ENCODE measurements at regions not wholly inside any gene's neighbourhood (a gene's known extent, or its start where the extent isn't known, plus 50 kb on each side); places are given as distances from the start of the nearest gene placed in this dataset.
"Not testable (repeated sequence)": the region's sequence is repeated elsewhere in the genome, so short reads cannot be mapped to it uniquely, and the experiment has no call there.

- Histone ChIP-seq H3K4me3 (ENCODE audit: low read length) (no peak overlapping the region), H3K4me1 (ENCODE audit: control insufficient read depth, insufficient read depth, low read length) (no peaks in the 10 kb centered on the region), H3K27ac (ENCODE audit: low read length) (no peak overlapping the region), H3K36me3 (ENCODE audit: control insufficient read depth, insufficient read depth, low read length) (no peaks in the 10 kb centered on the region), H3K9me3 (ENCODE audit: control insufficient read depth, low read depth, low read length) (no peaks in the 10 kb centered on the region), H3K27me3 (ENCODE audit: control insufficient read depth, insufficient read depth, low read length) (no peaks in the 10 kb centered on the region)
- DNase-seq: no peak
- no CpG with 5 or more reads among the region's 4 CpGs for WGBS (ENCODE audit: insufficient coverage, low lambda C conversion rate)
These were observed 280.6 kb upstream of the UBE2E3 start for GRCh38 chr2:180699657-180700361.

GRCh38 chr2:180698668-180699067 is 281.7 kb upstream of the UBE2E3 start:
- no peak for DNase-seq
- H3K36me3 ChIP-seq (ENCODE audit: control insufficient read depth, insufficient read depth, low read length): no peaks in the 10 kb centered on the region
- no peaks in the 10 kb centered on the region for H3K4me1 ChIP-seq (ENCODE audit: control insufficient read depth, insufficient read depth, low read length)
- H3K27me3 ChIP-seq (ENCODE audit: control insufficient read depth, insufficient read depth, low read length): no peaks in the 10 kb centered on the region
- WGBS (ENCODE audit: insufficient coverage, low lambda C conversion rate): no CpG with 5 or more reads among the region's 3 CpGs
- no peak overlapping the region for H3K27ac ChIP-seq (ENCODE audit: low read length)
- no peaks in the 10 kb centered on the region for H3K9me3 ChIP-seq (ENCODE audit: control insufficient read depth, low read depth, low read length)
- no peak overlapping the region for H3K4me3 ChIP-seq (ENCODE audit: low read length)

DNA sequence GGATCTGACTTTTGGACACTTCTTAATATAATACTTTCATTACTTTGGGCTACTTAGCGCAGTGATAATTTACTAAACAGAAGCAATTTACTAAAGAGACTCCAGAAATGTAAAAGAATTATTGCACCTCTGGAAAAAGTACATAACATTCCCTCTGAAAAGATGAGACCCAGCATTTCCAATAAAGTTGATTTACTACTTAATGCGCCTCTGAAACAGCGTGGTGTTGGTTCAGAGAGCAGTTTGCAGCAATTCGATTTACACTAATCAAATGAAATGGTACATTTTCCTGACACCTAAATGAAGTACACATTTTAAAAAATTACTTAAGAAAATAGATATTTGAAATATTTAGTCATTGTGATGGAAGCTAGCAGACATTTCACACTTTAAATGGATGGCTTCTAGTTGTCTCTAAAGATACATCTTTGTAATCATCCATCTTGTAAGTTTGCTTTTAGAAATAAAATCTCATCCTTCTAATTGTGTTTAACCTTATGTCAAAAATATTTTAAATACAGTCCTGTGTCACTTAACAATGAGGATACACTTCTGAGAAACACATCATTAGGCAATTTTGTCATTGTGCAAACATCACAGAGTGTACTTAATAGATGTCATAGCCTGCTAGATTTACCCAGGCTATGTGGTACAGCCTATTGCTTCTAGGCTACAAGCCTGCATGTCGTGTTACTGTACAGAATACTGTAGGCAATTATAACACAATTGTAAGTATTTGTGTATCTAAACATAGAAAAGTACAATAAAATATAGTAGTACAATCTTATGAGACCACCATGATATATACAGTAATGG is 284.6 kb upstream of the UBE2E3 start:
- Histone ChIP-seq H3K27ac (ENCODE audit: low read length) (no peak overlapping the region), H3K9me3 (ENCODE audit: control insufficient read depth, low read depth, low read length) (peaks cover 2% of the 10 kb centered on the region), H3K4me1 (ENCODE audit: control insufficient read depth, insufficient read depth, low read length) (no peaks in the 10 kb centered on the region), H3K27me3 (ENCODE audit: control insufficient read depth, insufficient read depth, low read length) (no peaks in the 10 kb centered on the region), H3K36me3 (ENCODE audit: control insufficient read depth, insufficient read depth, low read length) (no peaks in the 10 kb centered on the region), H3K4me3 (ENCODE audit: low read length) (no peak overlapping the region)
- DNase-seq: no peak
- WGBS (ENCODE audit: insufficient coverage, low lambda C conversion rate): 50% methylated on average over 2 of the region's 5 CpGs

DNA sequence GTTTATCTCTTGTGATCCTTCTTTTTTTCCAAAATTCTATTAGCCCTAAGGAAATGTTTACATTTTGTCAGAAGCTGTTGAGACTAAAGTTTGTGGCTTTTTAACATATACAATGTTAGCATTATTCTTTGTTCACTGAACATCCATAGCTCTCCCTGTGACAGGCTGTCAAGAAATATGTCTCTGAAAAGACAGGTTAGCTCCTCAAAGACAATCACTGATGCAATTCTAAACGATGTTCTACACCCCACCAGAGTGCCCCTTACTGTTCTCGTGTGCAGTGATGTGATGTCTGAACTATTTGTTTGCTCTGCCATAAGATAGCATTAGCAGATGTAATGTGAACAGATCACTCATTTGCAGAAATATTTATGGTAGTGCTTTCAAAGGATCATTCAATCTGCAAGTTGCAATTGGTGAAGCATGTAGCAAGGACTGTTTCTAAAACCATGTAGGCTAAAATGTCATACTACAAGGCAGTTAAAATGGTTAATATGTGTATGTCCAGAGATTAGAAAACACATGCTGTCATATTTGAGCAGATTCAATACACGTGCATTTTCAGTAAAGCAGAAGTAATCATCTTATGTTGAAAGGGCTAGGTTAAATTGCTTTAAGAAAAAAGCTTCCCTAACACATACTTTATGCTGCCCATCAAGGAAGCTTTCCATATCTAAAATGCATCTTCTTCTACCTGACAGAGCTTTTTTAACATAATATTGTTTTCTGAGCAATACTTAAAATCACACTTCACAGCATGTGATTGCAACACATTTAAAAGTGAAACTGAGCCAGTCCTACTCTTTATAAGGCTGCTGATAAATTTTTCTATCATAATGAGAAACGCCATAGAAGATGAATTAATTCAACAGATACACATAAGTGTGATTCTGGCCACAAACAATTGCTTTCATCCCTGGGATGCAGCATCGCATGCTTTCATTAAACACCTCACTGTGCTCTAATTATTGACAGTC is 285.7 kb upstream of the UBE2E3 start:
- no CpG with 5 or more reads among the region's 5 CpGs for WGBS (ENCODE audit: insufficient coverage, low lambda C conversion rate)
- H3K27me3 ChIP-seq (ENCODE audit: control insufficient read depth, insufficient read depth, low read length): no peaks in the 10 kb centered on the region

GRCh38 chr2:180692322-180692721 is 288.1 kb upstream of the UBE2E3 start:
- no CpG with 5 or more reads among the region's 7 CpGs for WGBS (ENCODE audit: insufficient coverage, low lambda C conversion rate)
- no peak for DNase-seq
- Histone ChIP-seq H3K4me1 (ENCODE audit: control insufficient read depth, insufficient read depth, low read length) (no peaks in the 10 kb centered on the region), H3K36me3 (ENCODE audit: control insufficient read depth, insufficient read depth, low read length) (no peaks in the 10 kb centered on the region), H3K4me3 (ENCODE audit: low read length) (no peak overlapping the region), H3K27ac (ENCODE audit: low read length) (no peak overlapping the region), H3K27me3 (ENCODE audit: control insufficient read depth, insufficient read depth, low read length) (no peaks in the 10 kb centered on the region), H3K9me3 (ENCODE audit: control insufficient read depth, low read depth, low read length) (peaks cover 2% of the 10 kb centered on the region)

More for the DNA sequence above, 285.7 kb upstream of the UBE2E3 start:
- H3K36me3 ChIP-seq (ENCODE audit: control insufficient read depth, insufficient read depth, low read length): no peaks in the 10 kb centered on the region
- H3K27ac ChIP-seq (ENCODE audit: low read length): no peak overlapping the region
- H3K9me3 ChIP-seq (ENCODE audit: control insufficient read depth, low read depth, low read length): peaks cover 2% of the 10 kb centered on the region
- H3K4me1 ChIP-seq (ENCODE audit: control insufficient read depth, insufficient read depth, low read length): no peaks in the 10 kb centered on the region
- H3K4me3 ChIP-seq (ENCODE audit: low read length): no peak overlapping the region
- DNase-seq: no peak

DNA sequence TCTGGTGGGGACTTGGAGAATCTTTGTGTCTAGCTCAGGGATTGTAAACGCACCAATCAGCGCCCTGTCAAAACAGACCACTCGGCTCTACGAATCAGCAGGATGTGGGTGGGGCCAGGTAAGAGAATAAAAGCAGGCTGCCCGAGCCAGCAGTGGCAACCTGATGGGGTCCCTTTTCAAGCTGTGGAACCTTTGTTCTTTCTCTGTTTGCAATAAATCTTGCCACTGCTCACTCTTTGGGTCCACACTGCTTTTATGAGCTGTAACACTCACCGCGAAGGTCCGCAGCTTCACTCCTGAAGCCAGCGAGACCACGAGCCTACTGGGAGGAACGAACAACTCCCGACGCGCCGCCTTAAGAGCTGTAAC is 288.6 kb upstream of the UBE2E3 start:
- WGBS (ENCODE audit: insufficient coverage, low lambda C conversion rate): 100% methylated on average over 1 of the region's 15 CpGs
- not testable (repeated sequence) for H3K27me3 ChIP-seq (ENCODE audit: control insufficient read depth, insufficient read depth, low read length); DNase-seq

DNA sequence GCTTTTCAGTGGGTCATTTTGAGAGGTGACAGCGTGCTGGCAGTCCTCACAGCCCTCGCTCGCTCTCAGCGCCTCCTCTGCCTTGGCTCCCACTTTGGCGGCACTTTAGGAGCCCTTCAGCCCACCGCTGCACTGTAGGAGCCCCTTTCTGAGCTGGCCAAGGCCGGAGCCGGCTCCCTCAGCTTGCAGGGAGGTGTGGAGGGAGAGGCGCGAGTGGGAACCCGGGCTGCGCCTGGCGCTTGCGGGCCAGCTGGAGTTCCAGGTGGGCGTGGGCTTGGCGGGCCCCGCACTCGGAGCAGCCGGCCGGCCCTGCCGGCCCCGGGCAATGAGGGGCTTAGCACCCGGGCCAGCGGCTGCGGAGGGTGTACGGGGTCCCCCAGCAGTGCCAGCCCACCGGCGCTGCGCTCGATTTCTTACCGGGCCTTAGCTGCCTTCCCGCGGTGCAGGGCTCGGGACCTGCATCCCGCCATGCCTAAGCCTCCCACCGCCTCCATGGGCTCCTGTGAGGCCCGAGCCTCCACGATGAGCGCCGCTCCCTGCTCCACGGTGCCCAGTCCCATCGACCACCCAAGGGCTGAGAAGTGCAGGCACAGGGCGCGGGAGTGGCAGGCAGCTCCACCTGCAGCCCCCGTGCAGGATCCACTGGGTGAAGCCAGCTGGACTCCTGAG is 289.1 kb upstream of the UBE2E3 start:
- WGBS (ENCODE audit: insufficient coverage, low lambda C conversion rate): no CpG with 5 or more reads among the region's 45 CpGs
- not testable (repeated sequence) for H3K27ac ChIP-seq (ENCODE audit: low read length); H3K36me3 ChIP-seq (ENCODE audit: control insufficient read depth, insufficient read depth, low read length); H3K27me3 ChIP-seq (ENCODE audit: control insufficient read depth, insufficient read depth, low read length); H3K4me3 ChIP-seq (ENCODE audit: low read length); DNase-seq; H3K4me1 ChIP-seq (ENCODE audit: control insufficient read depth, insufficient read depth, low read length); H3K9me3 ChIP-seq (ENCODE audit: control insufficient read depth, low read depth, low read length)

More for the DNA sequence above, 288.6 kb upstream of the UBE2E3 start:
- H3K4me1 ChIP-seq (ENCODE audit: control insufficient read depth, insufficient read depth, low read length); H3K36me3 ChIP-seq (ENCODE audit: control insufficient read depth, insufficient read depth, low read length); H3K9me3 ChIP-seq (ENCODE audit: control insufficient read depth, low read depth, low read length); H3K4me3 ChIP-seq (ENCODE audit: low read length); H3K27ac ChIP-seq (ENCODE audit: low read length): not testable (repeated sequence)

DNA sequence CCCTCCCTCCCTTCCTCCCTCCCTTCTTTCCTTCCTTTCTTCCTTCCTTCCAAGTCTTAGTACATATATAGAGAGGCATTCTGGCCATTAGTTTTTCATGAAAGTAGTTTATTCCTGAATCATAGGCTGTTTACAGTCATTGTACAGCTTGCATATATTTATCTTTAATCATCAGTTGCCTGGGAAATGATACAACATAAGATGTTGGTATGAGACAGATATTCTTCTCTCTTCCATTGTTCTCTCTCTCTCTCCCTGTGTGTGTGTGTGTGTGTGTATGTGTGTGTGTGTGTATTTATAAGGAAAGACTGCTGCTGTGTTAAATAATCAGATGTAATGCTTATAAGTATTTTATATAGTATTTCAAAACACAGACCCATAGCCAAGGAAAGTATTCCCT is 289.8 kb upstream of the UBE2E3 start:
- no peak overlapping the region for H3K4me3 ChIP-seq (ENCODE audit: low read length)

DNA sequence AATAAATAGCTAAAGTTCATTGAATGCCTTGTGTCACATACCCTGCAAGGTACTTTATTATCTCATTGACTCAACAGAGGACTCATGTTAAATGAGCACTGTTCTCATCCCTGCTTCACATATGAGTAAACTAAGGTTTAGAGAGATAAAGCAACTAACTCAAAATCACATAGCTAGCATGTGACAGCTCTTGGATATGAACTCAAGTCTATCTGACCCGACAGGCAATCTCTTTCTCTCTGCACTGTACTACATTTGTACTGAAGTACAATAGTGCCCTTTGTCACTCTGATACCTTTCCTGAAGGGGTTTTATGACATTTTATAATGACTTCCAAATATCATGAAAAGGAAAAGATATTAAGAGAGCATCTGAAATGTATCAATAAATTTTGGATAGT is 297.5 kb upstream of the UBE2E3 start:
- Histone ChIP-seq H3K9me3 (ENCODE audit: control insufficient read depth, low read depth, low read length) (no peaks in the 10 kb centered on the region), H3K4me3 (ENCODE audit: low read length) (no peak overlapping the region), H3K4me1 (ENCODE audit: control insufficient read depth, insufficient read depth, low read length) (no peaks in the 10 kb centered on the region), H3K27me3 (ENCODE audit: control insufficient read depth, insufficient read depth, low read length) (no peaks in the 10 kb centered on the region), H3K27ac (ENCODE audit: low read length) (no peak overlapping the region), H3K36me3 (ENCODE audit: control insufficient read depth, insufficient read depth, low read length) (no peaks in the 10 kb centered on the region)
- no CpG with 5 or more reads among the region's 1 CpG for WGBS (ENCODE audit: insufficient coverage, low lambda C conversion rate)
- DNase-seq: no peak

More for the DNA sequence above, 289.8 kb upstream of the UBE2E3 start:
- Histone ChIP-seq H3K27me3 (ENCODE audit: control insufficient read depth, insufficient read depth, low read length) (no peaks in the 10 kb centered on the region), H3K27ac (ENCODE audit: low read length) (no peak overlapping the region), H3K36me3 (ENCODE audit: control insufficient read depth, insufficient read depth, low read length) (no peaks in the 10 kb centered on the region), H3K4me1 (ENCODE audit: control insufficient read depth, insufficient read depth, low read length) (no peaks in the 10 kb centered on the region), H3K9me3 (ENCODE audit: control insufficient read depth, low read depth, low read length) (peaks cover 2% of the 10 kb centered on the region)
- DNase-seq: no peak

- H3K4me1 ChIP-seq (ENCODE audit: control insufficient read depth, insufficient read depth, low read length): no peaks in the 10 kb centered on the region
- WGBS (ENCODE audit: insufficient coverage, low lambda C conversion rate): no CpG with 5 or more reads among the region's 2 CpGs
- no peak overlapping the region for H3K4me3 ChIP-seq (ENCODE audit: low read length)
- no peaks in the 10 kb centered on the region for H3K36me3 ChIP-seq (ENCODE audit: control insufficient read depth, insufficient read depth, low read length)
- DNase-seq: no peak
- H3K27me3 ChIP-seq (ENCODE audit: control insufficient read depth, insufficient read depth, low read length): no peaks in the 10 kb centered on the region
- no peaks in the 10 kb centered on the region for H3K9me3 ChIP-seq (ENCODE audit: control insufficient read depth, low read depth, low read length)
- H3K27ac ChIP-seq (ENCODE audit: low read length): no peak overlapping the region
These were observed 300.7 kb upstream of the UBE2E3 start for GRCh38 chr2:180679693-180680092.

Measured in large intestine (tissue), 3 donors.